HG03135 (cell line): ENCODE measurements at regions not wholly inside any gene's neighbourhood (a gene's known extent, or its start where the extent isn't known, plus 50 kb on each side); places are given as distances from the start of the nearest gene placed in this dataset.

Source experiments
- ATAC-seq: cut with Tn5 transposase; IDR thresholded peaks from one replicate; pipeline ENCODE4 v1.9.1; 2021; ENCODE audit warnings: mild to moderate bottlenecking, moderate library complexity; ENCODE audit not compliant: unreplicated experiment

GRCh38 chr2:19462256-19462645 is 103.8 kb upstream of the OSR1 start:
- no peak for ATAC-seq

GRCh38 chr2:19461504-19462255 is 103.3 kb upstream of the OSR1 start:
- ATAC-seq: no peak

- ATAC-seq: no peak
Measured at GRCh38 chr2:19460761-19461160, 102.3 kb upstream of the OSR1 start.

GRCh38 chr2:19458427-19459003 is 100.1 kb upstream of the OSR1 start:
- ATAC-seq: no peak

GRCh38 chr2:19457809-19458208 is 99.4 kb upstream of the OSR1 start:
- ATAC-seq: no peak

GRCh38 chr2:19456705-19457309 is 98.4 kb upstream of the OSR1 start:
- no peak for ATAC-seq

- ATAC-seq: no peak
Measured at GRCh38 chr2:19454125-19454524, 95.7 kb upstream of the OSR1 start.

GRCh38 chr2:19442731-19443130 is 84.3 kb upstream of the OSR1 start:
- no peak for ATAC-seq

- ATAC-seq: no peak
Measured at GRCh38 chr2:19439081-19439480, 80.7 kb upstream of the OSR1 start.

GRCh38 chr2:19435815-19436214 is 77.4 kb upstream of the OSR1 start:
- no peak for ATAC-seq

- no peak for ATAC-seq
Measured at GRCh38 chr2:19434413-19434812, 76.0 kb upstream of the OSR1 start.

GRCh38 chr2:19426941-19427340 is 68.5 kb upstream of the OSR1 start:
- ATAC-seq: no peak

- no peak for ATAC-seq
Measured at GRCh38 chr2:19426144-19426543, 67.7 kb upstream of the OSR1 start.

GRCh38 chr2:19425419-19425818 is 67.0 kb upstream of the OSR1 start:
- ATAC-seq: no peak

GRCh38 chr2:19419211-19419880 is 60.9 kb upstream of the OSR1 start:
- no peak for ATAC-seq

- no peak for ATAC-seq
Measured at GRCh38 chr2:19416784-19417684, 58.6 kb upstream of the OSR1 start.

- no peak for ATAC-seq
Measured at GRCh38 chr2:19416083-19416482, 57.7 kb upstream of the OSR1 start.

GRCh38 chr2:19409046-19409445 is 50.6 kb upstream of the OSR1 start:
- no peak for ATAC-seq

- ATAC-seq: no peak
Measured at GRCh38 chr2:19408592-19408991, 50.2 kb upstream of the OSR1 start.
